Nephron progenitor cell (in vitro differentiated cells): ENCODE measurements at regions not wholly inside any gene's neighbourhood (a gene's known extent, or its start where the extent isn't known, plus 50 kb on each side); places are given as distances from the start of the nearest gene placed in this dataset.

Experiments
- DNase-seq: peaks from one replicate; pipeline ENCODE4 v3.0.0; 2021
- H3K27ac Mint-ChIP-seq: 2 replicates; pipeline ENCODE4 v1.8.0; 2021; ENCODE audit warnings: mild to moderate bottlenecking, moderate library complexity, mixed read lengths
- H3K27me3 Mint-ChIP-seq: 2 replicates; pipeline ENCODE4 v1.8.0; 2021; ENCODE audit warnings: mild to moderate bottlenecking, low read depth, mixed read lengths; ENCODE audit not compliant: poor library complexity
- H3K36me3 Mint-ChIP-seq: 2 replicates; pipeline ENCODE4 v1.8.0; 2021; ENCODE audit warnings: low read depth, mixed read lengths
- H3K4me1 Mint-ChIP-seq: 2 replicates; pipeline ENCODE4 v1.8.0; 2021; ENCODE audit warnings: mixed read lengths
- H3K4me3 Mint-ChIP-seq: 2 replicates; pipeline ENCODE4 v1.8.0; 2021; ENCODE audit warnings: mild to moderate bottlenecking, moderate library complexity, mixed read lengths
- H3K9me3 Mint-ChIP-seq: 2 replicates; pipeline ENCODE4 v1.8.0; 2021; ENCODE audit warnings: mild to moderate bottlenecking, moderate library complexity, mixed read lengths
- TF ChIP-seq, protein P1 (sequence below): fragments of 200-600 bp; sonication (generic); IDR thresholded peaks from 2 replicates; pipeline ENCODE4 v1.5.0; 2021; ENCODE audit warnings: antibody characterized with exemption

DNA sequence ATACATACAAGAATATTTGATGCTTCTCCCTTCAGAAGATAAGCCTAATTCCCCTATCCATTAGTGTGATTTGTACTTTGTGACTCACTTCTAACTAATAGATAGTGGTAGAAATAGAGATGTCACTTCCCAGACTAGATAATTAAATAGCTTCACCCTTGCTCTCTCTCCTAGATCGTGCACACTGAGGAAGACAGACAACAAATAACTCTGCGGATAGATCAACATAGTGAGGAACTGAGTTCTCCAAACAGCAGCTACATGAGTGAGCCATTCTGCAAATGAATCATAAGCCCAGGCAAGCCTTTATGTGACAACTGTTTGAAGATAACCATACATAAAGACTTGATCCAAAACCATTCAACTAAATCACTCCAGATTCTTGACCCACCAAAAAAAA is 1083.4 kb upstream of the C9orf72 start:
- Mint-ChIP-seq H3K27ac (no peak overlapping the region), H3K4me3 (no peak overlapping the region), H3K36me3 (no peaks in the 10 kb centered on the region), H3K27me3 (peaks cover 5% of the 10 kb centered on the region), H3K9me3 (no peaks in the 10 kb centered on the region), H3K4me1 (no peaks in the 10 kb centered on the region)
- TF ChIP-seq, protein P1, sequence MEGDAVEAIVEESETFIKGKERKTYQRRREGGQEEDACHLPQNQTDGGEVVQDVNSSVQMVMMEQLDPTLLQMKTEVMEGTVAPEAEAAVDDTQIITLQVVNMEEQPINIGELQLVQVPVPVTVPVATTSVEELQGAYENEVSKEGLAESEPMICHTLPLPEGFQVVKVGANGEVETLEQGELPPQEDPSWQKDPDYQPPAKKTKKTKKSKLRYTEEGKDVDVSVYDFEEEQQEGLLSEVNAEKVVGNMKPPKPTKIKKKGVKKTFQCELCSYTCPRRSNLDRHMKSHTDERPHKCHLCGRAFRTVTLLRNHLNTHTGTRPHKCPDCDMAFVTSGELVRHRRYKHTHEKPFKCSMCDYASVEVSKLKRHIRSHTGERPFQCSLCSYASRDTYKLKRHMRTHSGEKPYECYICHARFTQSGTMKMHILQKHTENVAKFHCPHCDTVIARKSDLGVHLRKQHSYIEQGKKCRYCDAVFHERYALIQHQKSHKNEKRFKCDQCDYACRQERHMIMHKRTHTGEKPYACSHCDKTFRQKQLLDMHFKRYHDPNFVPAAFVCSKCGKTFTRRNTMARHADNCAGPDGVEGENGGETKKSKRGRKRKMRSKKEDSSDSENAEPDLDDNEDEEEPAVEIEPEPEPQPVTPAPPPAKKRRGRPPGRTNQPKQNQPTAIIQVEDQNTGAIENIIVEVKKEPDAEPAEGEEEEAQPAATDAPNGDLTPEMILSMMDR = no peak
- no peak for DNase-seq

DNA sequence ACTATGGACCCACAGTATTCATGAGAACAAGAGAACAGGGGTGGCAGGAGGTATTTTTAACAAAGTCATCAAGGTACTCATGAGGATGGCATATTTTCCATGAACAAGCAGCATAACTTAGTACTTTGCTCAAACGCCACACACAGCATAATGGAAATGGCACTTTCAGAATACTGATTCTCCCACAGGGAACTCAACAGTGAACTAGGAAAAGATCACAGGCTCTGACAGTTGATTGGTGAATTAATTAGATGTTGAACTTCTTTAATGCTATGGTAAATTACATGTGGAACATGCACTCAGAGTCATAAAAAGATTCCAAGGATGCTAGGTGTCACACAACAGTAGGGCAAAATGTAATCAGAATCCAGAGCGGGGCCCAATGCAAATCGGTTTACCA is 1088.6 kb upstream of the C9orf72 start:
- Mint-ChIP-seq H3K4me1 (no peaks in the 10 kb centered on the region), H3K4me3 (no peak overlapping the region), H3K36me3 (no peaks in the 10 kb centered on the region), H3K27me3 (no peaks in the 10 kb centered on the region), H3K27ac (no peak overlapping the region), H3K9me3 (no peaks in the 10 kb centered on the region)
- TF ChIP-seq, protein P1 = no peak
- no peak for DNase-seq

DNA sequence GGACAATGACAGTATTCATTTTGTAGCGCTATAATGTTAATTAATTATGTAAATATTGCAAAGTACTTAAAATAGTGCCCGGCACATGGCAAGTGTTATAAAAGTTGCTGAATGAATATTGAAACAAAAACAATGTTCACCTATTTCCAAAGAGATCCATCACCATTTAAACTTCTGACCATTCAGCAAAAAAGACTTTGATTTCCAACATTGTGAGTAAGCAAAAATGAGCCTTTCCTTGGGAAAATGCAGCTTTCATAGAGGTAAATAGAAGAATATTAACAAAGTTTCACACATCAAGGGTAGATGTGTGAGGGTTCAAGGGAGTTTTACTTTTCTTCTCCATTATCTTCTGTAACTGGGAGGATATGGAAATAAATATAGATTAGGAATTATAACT is 1089.4 kb upstream of the C9orf72 start:
- H3K4me3 Mint-ChIP-seq = no peak overlapping the region
- H3K27ac Mint-ChIP-seq = no peak overlapping the region
- no peaks in the 10 kb centered on the region for H3K27me3 Mint-ChIP-seq
- DNase-seq = no peak
- no peaks in the 10 kb centered on the region for H3K9me3 Mint-ChIP-seq
- no peaks in the 10 kb centered on the region for H3K4me1 Mint-ChIP-seq
- H3K36me3 Mint-ChIP-seq = no peaks in the 10 kb centered on the region
- TF ChIP-seq, protein P1 = no peak

DNA sequence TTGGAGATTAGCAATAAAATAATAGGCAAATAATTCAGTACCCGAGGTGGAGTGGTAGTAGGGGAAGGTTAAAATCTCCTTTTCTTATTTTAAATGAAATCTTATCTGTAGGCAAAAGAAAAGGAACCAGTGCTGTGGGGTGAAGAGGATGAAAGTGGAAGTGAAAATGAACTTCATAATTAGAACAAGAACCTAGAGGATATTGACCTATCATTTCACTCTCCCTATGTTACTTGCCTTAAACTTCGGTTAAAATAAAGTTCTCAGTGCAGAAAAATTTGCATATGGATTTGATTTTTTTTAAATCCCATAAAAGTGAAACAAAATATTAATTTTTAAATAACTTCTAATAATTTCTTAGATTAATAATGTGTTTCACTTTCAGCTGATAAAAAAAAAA is 1094.9 kb upstream of the C9orf72 start:
- TF ChIP-seq, protein P1 = no peak
- Mint-ChIP-seq H3K9me3 (no peaks in the 10 kb centered on the region), H3K27ac (no peak overlapping the region), H3K27me3 (no peaks in the 10 kb centered on the region), H3K4me1 (no peaks in the 10 kb centered on the region), H3K4me3 (no peak overlapping the region), H3K36me3 (no peaks in the 10 kb centered on the region)
- no peak for DNase-seq

DNA sequence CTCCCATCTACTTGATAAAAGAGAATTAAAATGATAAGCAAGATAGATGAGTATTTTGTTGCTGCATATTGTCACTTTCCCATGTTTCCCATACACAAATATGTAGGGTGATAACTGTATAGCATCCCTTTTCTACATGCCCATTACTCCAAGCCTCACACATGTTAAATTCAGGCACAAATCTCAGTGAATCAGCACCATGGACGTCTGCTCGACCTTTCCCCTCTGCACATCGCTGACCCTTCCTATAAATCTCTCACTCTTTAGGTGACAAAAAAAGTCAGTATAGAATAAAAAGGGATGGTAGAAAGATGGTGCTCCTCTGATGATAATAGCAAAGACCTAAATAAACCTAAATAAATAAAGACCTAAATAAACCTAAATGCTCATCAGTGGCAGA is 1097.7 kb upstream of the C9orf72 start:
- peak; percentile 3 for DNase-seq
- Mint-ChIP-seq H3K4me3 (no peak overlapping the region), H3K27me3 (no peaks in the 10 kb centered on the region), H3K36me3 (no peaks in the 10 kb centered on the region), H3K9me3 (no peaks in the 10 kb centered on the region), H3K4me1 (no peaks in the 10 kb centered on the region), H3K27ac (no peak overlapping the region)
- TF ChIP-seq, protein P1 = no peak

DNA sequence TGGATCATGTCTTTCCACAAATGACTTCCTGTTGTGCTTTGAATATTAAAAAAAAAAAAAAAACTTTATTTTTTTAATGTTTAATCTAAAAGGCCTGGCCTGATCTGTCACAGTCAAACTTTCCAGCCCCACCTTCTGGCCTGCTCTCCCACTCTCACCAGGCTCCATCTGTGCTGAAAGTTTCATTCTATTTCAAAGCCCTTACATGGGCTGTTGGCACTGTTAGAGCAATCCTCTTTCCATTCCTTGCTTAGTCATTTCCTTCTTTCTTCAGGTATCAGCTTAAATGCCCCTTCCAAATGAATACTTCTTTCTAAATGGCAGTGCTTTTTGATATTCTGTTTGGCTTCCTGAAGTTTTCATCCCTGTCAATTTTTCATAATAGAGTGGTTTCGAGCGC is 1104.8 kb upstream of the C9orf72 start:
- DNase-seq = no peak
- Mint-ChIP-seq H3K4me3 (no peak overlapping the region), H3K27me3 (no peaks in the 10 kb centered on the region), H3K36me3 (no peaks in the 10 kb centered on the region), H3K9me3 (no peaks in the 10 kb centered on the region), H3K27ac (no peak overlapping the region), H3K4me1 (peaks cover 6% of the 10 kb centered on the region)
- TF ChIP-seq, protein P1 = no peak
